BLaER1 (cell line): ENCODE measurements at regions not wholly inside any gene's neighbourhood (a gene's known extent, or its start where the extent isn't known, plus 50 kb on each side); places are given as distances from the start of the nearest gene placed in this dataset.
"Not testable (repeated sequence)": the region's sequence is repeated elsewhere in the genome, so short reads cannot be mapped to it uniquely, and the experiment has no call there.

Experiments used
- H3K27ac ChIP-seq: shearing (Covaris generic); formaldehyde crosslinking; 2 replicates; pipeline ENCODE4 v1.8.1; 2022
- H3K27me3 ChIP-seq: shearing (Covaris generic); formaldehyde crosslinking; 2 replicates; pipeline ENCODE4 v1.8.1; 2022
- H3K36me3 ChIP-seq: shearing (Covaris generic); formaldehyde crosslinking; 2 replicates; pipeline ENCODE4 v1.8.1; 2022
- H3K4me1 ChIP-seq: shearing (Covaris generic); formaldehyde crosslinking; 2 replicates; pipeline ENCODE4 v1.8.1; 2022
- H3K4me2 ChIP-seq: shearing (Covaris generic); formaldehyde crosslinking; 2 replicates; pipeline ENCODE4 v1.8.1; 2022
- H3K4me3 ChIP-seq: shearing (Covaris generic); formaldehyde crosslinking; 2 replicates; pipeline ENCODE4 v1.8.1; 2022
- H3K9ac ChIP-seq: shearing (Covaris generic); formaldehyde crosslinking; 2 replicates; pipeline ENCODE4 v1.8.1; 2022
- H3K9me3 ChIP-seq: shearing (Covaris generic); formaldehyde crosslinking; 2 replicates; pipeline ENCODE4 v1.8.1; 2022
- H4K20me1 ChIP-seq: shearing (Covaris generic); formaldehyde crosslinking; 2 replicates; pipeline ENCODE4 v1.8.1; 2022
- Cebpa-rat ChIP-seq: shearing (Covaris generic); IDR thresholded peaks from 2 replicates; pipeline ENCODE4 v1.8.1; 2022

- Histone ChIP-seq H3K4me2 (no peak overlapping the region), H3K4me3 (no peak overlapping the region), H3K9ac (no peak overlapping the region), H3K9me3 (0 out of 2 replicates have a peak, but pooled peaks cover 5% of the 10 kb centered on the region), H3K4me1 (peaks cover 9% of the 10 kb centered on the region; the same call in 1 of the 2 replicates), H3K36me3 (no peaks in the 10 kb centered on the region), H4K20me1 (no peaks in the 10 kb centered on the region), H3K27me3 (no peaks in the 10 kb centered on the region), H3K27ac (no peak overlapping the region)
- TF ChIP-seq Cebpa-rat = no peak
Measured at GRCh38 chr7:106504645-106505044, 156.3 kb downstream of the CCDC71L start.

- H3K4me1 ChIP-seq = peaks cover 9% of the 10 kb centered on the region; the same call in 1 of the 2 replicates
- no peaks in the 10 kb centered on the region for H4K20me1 ChIP-seq
- H3K36me3 ChIP-seq = no peaks in the 10 kb centered on the region
- no peak overlapping the region for H3K9ac ChIP-seq
- TF ChIP-seq Cebpa-rat = no peak
- no peaks in the 10 kb centered on the region for H3K27me3 ChIP-seq
- no peak overlapping the region for H3K4me2 ChIP-seq
- H3K9me3 ChIP-seq = 0 out of 2 replicates have a peak, but pooled peaks cover 5% of the 10 kb centered on the region
- no peak overlapping the region for H3K4me3 ChIP-seq
- H3K27ac ChIP-seq = no peak overlapping the region
Measured at GRCh38 chr7:106504207-106504606, 156.8 kb downstream of the CCDC71L start.

GRCh38 chr7:106503626-106504025, 157.3 kb downstream of the CCDC71L start:
- no peaks in the 10 kb centered on the region for H3K36me3 ChIP-seq
- 0 out of 2 replicates have a peak, but pooled peaks cover 5% of the 10 kb centered on the region for H3K9me3 ChIP-seq
- H3K4me1 ChIP-seq = peaks cover 9% of the 10 kb centered on the region; the same call in 1 of the 2 replicates
- H3K27me3 ChIP-seq = no peaks in the 10 kb centered on the region
- no peak overlapping the region for H3K4me2 ChIP-seq
- H3K4me3 ChIP-seq = no peak overlapping the region
- H4K20me1 ChIP-seq = no peaks in the 10 kb centered on the region
- TF ChIP-seq Cebpa-rat = no peak
- no peak overlapping the region for H3K9ac ChIP-seq
- H3K27ac ChIP-seq = no peak overlapping the region

GRCh38 chr7:106501605-106502580, 159.1 kb downstream of the CCDC71L start:
- Histone ChIP-seq H3K4me2 (no peak overlapping the region), H3K4me3 (no peak overlapping the region), H3K27me3 (no peaks in the 10 kb centered on the region), H3K36me3 (no peaks in the 10 kb centered on the region), H3K9ac (no peak overlapping the region), H3K9me3 (0 out of 2 replicates have a peak, but pooled peaks cover 5% of the 10 kb centered on the region), H3K4me1 (no peaks in the 10 kb centered on the region), H4K20me1 (no peaks in the 10 kb centered on the region), H3K27ac (no peak overlapping the region)
- TF ChIP-seq Cebpa-rat = no peak

- no peak for TF ChIP-seq Cebpa-rat
- H3K9ac ChIP-seq = no peak overlapping the region
- H3K4me1 ChIP-seq = no peaks in the 10 kb centered on the region
- no peaks in the 10 kb centered on the region for H3K36me3 ChIP-seq
- H3K27ac ChIP-seq = no peak overlapping the region
- no peaks in the 10 kb centered on the region for H4K20me1 ChIP-seq
- H3K27me3 ChIP-seq = no peaks in the 10 kb centered on the region
- H3K4me2 ChIP-seq = no peak overlapping the region
- no peak overlapping the region for H3K4me3 ChIP-seq
- H3K9me3 ChIP-seq = 0 out of 2 replicates have a peak, but pooled peaks cover 5% of the 10 kb centered on the region
Measured at GRCh38 chr7:106499897-106500296, 161.1 kb downstream of the CCDC71L start.

- not testable (repeated sequence) for H4K20me1 ChIP-seq, H3K9ac ChIP-seq, H3K36me3 ChIP-seq, H3K4me3 ChIP-seq, H3K4me1 ChIP-seq, H3K9me3 ChIP-seq, H3K4me2 ChIP-seq, H3K27me3 ChIP-seq, H3K27ac ChIP-seq
Measured at GRCh38 chr7:106498005-106498404, 163.0 kb downstream of the CCDC71L start.

- TF ChIP-seq Cebpa-rat = no peak
- no peak overlapping the region for H3K4me3 ChIP-seq
Measured at GRCh38 chr7:106493041-106493731, 167.8 kb downstream of the CCDC71L start.

GRCh38 chr7:106488465-106488864, 172.5 kb downstream of the CCDC71L start:
- no peaks in the 10 kb centered on the region for H3K27me3 ChIP-seq

More at GRCh38 chr7:106493041-106493731, 167.8 kb downstream of the CCDC71L start:
- no peak overlapping the region for H3K4me2 ChIP-seq
- no peak overlapping the region for H3K9ac ChIP-seq
- H3K4me1 ChIP-seq = no peaks in the 10 kb centered on the region
- no peaks in the 10 kb centered on the region for H3K36me3 ChIP-seq
- no peaks in the 10 kb centered on the region for H3K9me3 ChIP-seq
- no peaks in the 10 kb centered on the region for H3K27me3 ChIP-seq
- no peaks in the 10 kb centered on the region for H4K20me1 ChIP-seq
- H3K27ac ChIP-seq = no peak overlapping the region

GRCh38 chr7:106487892-106488291, 173.1 kb downstream of the CCDC71L start:
- Histone ChIP-seq H3K9ac (no peak overlapping the region), H3K27me3 (no peaks in the 10 kb centered on the region), H4K20me1 (no peaks in the 10 kb centered on the region), H3K9me3 (no peaks in the 10 kb centered on the region), H3K27ac (no peak overlapping the region), H3K4me2 (no peak overlapping the region), H3K4me1 (peaks cover 16% of the 10 kb centered on the region), H3K36me3 (no peaks in the 10 kb centered on the region), H3K4me3 (no peak overlapping the region)
- TF ChIP-seq Cebpa-rat = no peak

More at GRCh38 chr7:106488465-106488864, 172.5 kb downstream of the CCDC71L start:
- H3K9ac ChIP-seq = no peak overlapping the region
- no peak overlapping the region for H3K4me3 ChIP-seq
- H3K36me3 ChIP-seq = no peaks in the 10 kb centered on the region
- no peaks in the 10 kb centered on the region for H4K20me1 ChIP-seq
- no peaks in the 10 kb centered on the region for H3K9me3 ChIP-seq
- H3K27ac ChIP-seq = no peak overlapping the region
- H3K4me1 ChIP-seq = peaks cover 16% of the 10 kb centered on the region
- no peak overlapping the region for H3K4me2 ChIP-seq
- TF ChIP-seq Cebpa-rat = no peak

- Histone ChIP-seq H4K20me1 (no peaks in the 10 kb centered on the region), H3K4me2 (no peak overlapping the region), H3K36me3 (no peaks in the 10 kb centered on the region), H3K4me3 (no peak overlapping the region), H3K4me1 (peaks cover 16% of the 10 kb centered on the region), H3K27ac (no peak overlapping the region), H3K9me3 (no peaks in the 10 kb centered on the region), H3K27me3 (no peaks in the 10 kb centered on the region), H3K9ac (no peak overlapping the region)
- TF ChIP-seq Cebpa-rat = no peak
Measured at GRCh38 chr7:106486331-106486730, 174.6 kb downstream of the CCDC71L start.
